ENCODE measurements at regions not wholly inside any gene's neighbourhood (a gene's known extent, or its start where the extent isn't known, plus 50 kb on each side); places are given as distances from the start of the nearest gene placed in this dataset.

DNA sequence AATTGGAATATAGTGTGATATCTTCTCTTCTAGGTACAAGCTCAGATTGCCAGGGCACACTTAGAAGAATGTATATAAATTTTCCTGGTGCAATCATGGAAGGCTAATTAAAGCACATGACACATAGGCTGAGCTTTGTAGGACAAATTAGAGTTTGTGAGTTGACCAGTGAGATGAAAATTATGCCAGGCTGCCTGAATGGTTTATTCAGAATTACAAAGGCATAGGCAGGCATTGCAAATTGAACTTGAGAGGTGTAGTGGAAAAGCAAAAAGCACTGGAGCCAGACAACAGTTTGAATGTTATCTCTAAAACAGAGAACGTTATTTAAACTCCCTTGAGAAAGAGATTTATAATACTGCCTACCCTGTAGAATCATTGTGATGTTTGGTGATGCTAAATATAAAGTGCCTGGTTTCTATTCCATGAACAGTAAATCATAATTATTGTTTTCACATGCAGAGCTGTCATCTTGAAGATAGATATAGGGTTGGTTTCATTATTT, 712.1 kb downstream of the TBC1D32 start:
- DNase-seq (ENCODE audit: low read depth) = no peak

GRCh38 chr6:120620900-120621299, 713.4 kb downstream of the TBC1D32 start:
- no peak for DNase-seq (ENCODE audit: low read depth)

- no peak for DNase-seq (ENCODE audit: low read depth)
Observed at GRCh38 chr6:120615238-120615637, 719.0 kb downstream of the TBC1D32 start.

GRCh38 chr6:120614723-120615122, 719.6 kb downstream of the TBC1D32 start:
- DNase-seq (ENCODE audit: low read depth) = no peak

GRCh38 chr6:120608826-120609225, 725.5 kb downstream of the TBC1D32 start:
- no peak for DNase-seq (ENCODE audit: low read depth)

- DNase-seq (ENCODE audit: low read depth) = no peak
Observed at GRCh38 chr6:120606743-120607142, 727.5 kb downstream of the TBC1D32 start.

- no peak for DNase-seq (ENCODE audit: low read depth)
Observed at GRCh38 chr6:120604510-120604909, 729.8 kb downstream of the TBC1D32 start.

- DNase-seq (ENCODE audit: low read depth) = no peak
Observed at GRCh38 chr6:120590611-120591010, 743.7 kb downstream of the TBC1D32 start.

DNA sequence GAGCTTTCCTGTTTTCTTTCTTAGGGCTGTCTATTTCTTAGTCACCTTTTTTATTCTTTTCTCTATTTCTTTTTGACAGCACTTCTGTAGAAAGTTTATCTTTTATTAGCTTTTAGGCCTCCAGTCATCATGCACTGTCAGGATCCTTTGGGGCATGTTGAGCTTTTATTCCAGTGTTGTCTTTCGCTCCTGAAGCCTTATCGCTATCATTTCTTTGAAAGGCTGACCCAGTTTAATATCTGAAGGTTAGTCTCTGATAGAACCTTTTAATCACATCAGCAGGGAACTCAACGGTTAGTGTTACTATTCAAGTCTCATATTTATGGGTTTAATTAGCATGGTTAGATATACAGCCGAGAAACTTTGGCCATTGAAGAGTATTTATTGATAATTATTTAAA, 745.9 kb downstream of the TBC1D32 start:
- DNase-seq (ENCODE audit: low read depth) = no peak

GRCh38 chr6:120587381-120587780, 746.9 kb downstream of the TBC1D32 start:
- no peak for DNase-seq (ENCODE audit: low read depth)

GRCh38 chr6:120584111-120584760, 750.0 kb downstream of the TBC1D32 start:
- no peak for DNase-seq (ENCODE audit: low read depth)

GRCh38 chr6:120576061-120576460, 758.2 kb downstream of the TBC1D32 start:
- no peak for DNase-seq (ENCODE audit: low read depth)

DNA sequence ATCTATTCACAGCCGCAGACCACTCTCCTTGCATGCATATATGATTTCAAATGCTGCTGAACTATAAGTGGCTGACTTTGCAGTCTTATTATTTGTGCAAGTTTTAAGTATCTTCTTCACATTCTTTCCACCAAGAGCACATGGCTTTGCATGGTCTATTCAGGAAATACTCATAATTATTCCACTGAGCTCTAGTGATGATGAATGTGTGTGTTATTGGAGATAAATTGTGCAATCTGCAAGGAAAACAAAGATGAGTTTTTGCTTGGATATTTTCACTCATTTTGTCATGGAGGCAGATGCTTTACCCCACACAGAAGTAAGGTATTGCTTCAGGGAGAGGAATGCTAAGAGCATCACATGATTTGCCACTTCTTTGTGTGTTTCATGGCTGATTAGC, 764.6 kb downstream of the TBC1D32 start:
- DNase-seq (ENCODE audit: low read depth) = no peak

- DNase-seq (ENCODE audit: low read depth) = no peak
Observed at GRCh38 chr6:120564779-120565178, 769.5 kb downstream of the TBC1D32 start.

GRCh38 chr6:120558294-120558693, 776.0 kb downstream of the TBC1D32 start:
- DNase-seq (ENCODE audit: low read depth) = no peak

DNA sequence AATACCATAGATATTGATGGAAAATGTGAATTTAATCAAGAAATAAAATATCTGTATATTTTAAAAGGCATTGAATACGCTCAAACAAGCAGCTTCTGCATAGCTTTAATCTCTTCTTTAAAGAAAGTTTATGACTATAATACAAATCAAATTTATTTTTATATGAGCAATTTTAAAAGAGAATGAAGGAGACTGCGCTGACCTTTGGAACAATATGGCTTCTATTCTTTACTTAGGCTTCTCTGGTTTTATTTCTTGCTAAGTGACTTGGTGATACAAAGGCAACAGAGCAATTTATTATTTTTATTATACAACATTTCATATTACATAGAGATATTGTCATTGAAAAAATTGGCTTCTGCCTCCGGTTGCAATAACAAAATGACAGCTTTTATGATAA, 776.7 kb downstream of the TBC1D32 start:
- no peak for DNase-seq (ENCODE audit: low read depth)

- DNase-seq (ENCODE audit: low read depth) = no peak
Observed at GRCh38 chr6:120556491-120556890, 777.8 kb downstream of the TBC1D32 start.

GRCh38 chr6:120553353-120553752, 780.9 kb downstream of the TBC1D32 start:
- no peak for DNase-seq (ENCODE audit: low read depth)

GRCh38 chr6:120545353-120545752, 788.9 kb downstream of the TBC1D32 start:
- no peak for DNase-seq (ENCODE audit: low read depth)

DNA sequence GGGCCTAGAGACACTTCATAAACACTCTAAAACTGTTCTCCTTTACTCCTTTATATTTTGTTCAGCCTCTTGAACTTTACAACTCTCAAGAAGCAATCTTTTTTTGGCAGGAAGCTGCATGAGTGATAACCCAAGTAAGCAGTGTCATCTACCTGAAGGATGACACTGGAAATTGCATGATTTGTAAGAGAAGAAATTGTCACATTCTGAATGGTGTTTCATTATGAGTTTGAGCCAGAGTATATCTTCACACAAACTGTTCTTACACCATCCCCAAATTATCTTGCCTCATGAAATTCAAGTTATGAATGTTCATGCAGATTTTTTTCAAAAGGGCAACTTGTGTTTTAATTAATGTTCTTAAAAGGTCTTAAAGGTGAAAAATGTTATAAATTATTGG, 799.3 kb downstream of the TBC1D32 start:
- DNase-seq (ENCODE audit: low read depth) = no peak

GRCh38 chr6:120526576-120526975, 807.7 kb downstream of the TBC1D32 start:
- no peak for DNase-seq (ENCODE audit: low read depth)

GRCh38 chr6:120514544-120514943, 819.7 kb downstream of the TBC1D32 start:
- DNase-seq (ENCODE audit: low read depth) = no peak

DNA sequence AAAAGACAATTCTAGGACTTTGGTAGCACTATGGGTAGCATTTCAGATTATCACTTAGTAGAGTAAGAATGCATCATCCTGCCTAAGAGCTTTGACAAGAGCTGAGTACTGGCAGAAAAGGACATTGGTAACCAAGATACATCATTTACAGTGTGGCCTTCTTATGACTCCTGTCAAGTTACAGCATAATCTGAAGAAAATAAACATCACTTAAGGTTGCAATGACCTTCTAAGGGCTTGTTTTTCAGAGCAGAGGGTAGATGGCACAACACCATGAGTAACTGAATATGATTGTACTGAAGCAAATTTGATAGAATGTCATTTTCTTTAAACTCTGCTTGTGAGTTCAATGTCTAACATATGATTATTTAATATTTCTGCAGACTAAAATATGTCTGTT, 822.6 kb downstream of the TBC1D32 start:
- DNase-seq (ENCODE audit: low read depth) = no peak

DNA sequence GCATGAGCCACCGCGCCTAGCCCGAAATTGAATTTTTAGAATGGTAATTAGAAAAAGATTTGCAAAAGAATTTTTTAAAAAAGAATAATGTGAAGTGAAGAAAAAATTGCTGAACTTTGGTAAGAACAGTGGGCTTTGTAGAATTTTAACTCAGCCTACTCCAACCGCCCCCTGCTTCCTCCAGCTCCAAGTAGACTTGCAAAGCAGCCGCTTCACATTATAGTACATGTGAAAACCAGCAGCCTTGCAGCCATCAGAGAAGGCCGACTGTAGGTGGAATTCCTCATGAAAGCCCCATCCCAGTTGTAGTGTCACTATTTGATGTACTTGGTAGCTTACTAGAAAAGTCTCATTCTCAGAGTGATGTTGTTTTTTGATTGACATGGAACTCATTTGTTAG, 835.6 kb downstream of the TBC1D32 start:
- DNase-seq (ENCODE audit: low read depth) = no peak
